H9 (cell line): ENCODE measurements at regions not wholly inside any gene's neighbourhood (a gene's known extent, or its start where the extent isn't known, plus 50 kb on each side); places are given as distances from the start of the nearest gene placed in this dataset.

Source experiments
- DNase-seq: peaks from one replicate; pipeline ENCODE4 v3.0.0-alpha.2; 2017
- H2AFZ ChIP-seq: one replicate; pipeline ENCODE4 v1.6.1; 2013; ENCODE audit warnings: mild to moderate bottlenecking, low read length, control low read depth, moderate library complexity
- H2AK5ac ChIP-seq: 2 replicates; pipeline ENCODE4 v1.6.1; 2013; ENCODE audit warnings: low read length, control low read depth, mixed read lengths; ENCODE audit not compliant: insufficient read length
- H2BK120ac ChIP-seq: one replicate; pipeline ENCODE4 v1.6.1; 2013; ENCODE audit warnings: low read depth, mild to moderate bottlenecking, low read length, control low read depth, inconsistent platforms; ENCODE audit not compliant: poor library complexity, severe bottlenecking
- H2BK12ac ChIP-seq: 2 replicates; pipeline ENCODE4 v1.6.1; 2013; ENCODE audit warnings: low read length, control low read depth, mixed read lengths, low read depth; ENCODE audit not compliant: insufficient read length
- H2BK15ac ChIP-seq: 2 replicates; pipeline ENCODE4 v1.6.1; 2013; ENCODE audit warnings: low read depth, low read length, control low read depth
- H2BK20ac ChIP-seq: one replicate; pipeline ENCODE4 v1.6.1; 2013; ENCODE audit warnings: low read depth, mild to moderate bottlenecking, low read length, control low read depth, inconsistent platforms; ENCODE audit not compliant: poor library complexity, severe bottlenecking
- H2BK5ac ChIP-seq: 2 replicates; pipeline ENCODE4 v1.6.1; 2013; ENCODE audit warnings: low read length, control low read depth, mixed read lengths; ENCODE audit not compliant: insufficient read length
- H3K14ac ChIP-seq: 2 replicates; pipeline ENCODE4 v1.6.1; 2013; ENCODE audit warnings: low read length, control low read depth; ENCODE audit not compliant: insufficient read depth
- H3K18ac ChIP-seq: 2 replicates; pipeline ENCODE4 v1.6.1; 2013; ENCODE audit warnings: low read depth, mild to moderate bottlenecking, mixed read lengths, low read length, control low read depth; ENCODE audit not compliant: insufficient read length
- H3K23ac ChIP-seq: 2 replicates; pipeline ENCODE4 v1.6.1; 2013; ENCODE audit warnings: low read length, control low read depth, mixed read lengths, low read depth; ENCODE audit not compliant: insufficient read length
- H3K23me2 ChIP-seq: 2 replicates; pipeline ENCODE4 v1.6.1; 2013; ENCODE audit warnings: low read depth, mild to moderate bottlenecking, mixed read lengths, low read length, control low read depth; ENCODE audit not compliant: insufficient read length, poor library complexity, severe bottlenecking
- H3K27ac ChIP-seq: 2 replicates; pipeline ENCODE4 v1.5.1; 2013; ENCODE audit warnings: low read length, control low read depth, mixed read lengths, low read depth; ENCODE audit not compliant: insufficient read length
- H3K27me3 ChIP-seq: 2 replicates; pipeline ENCODE4 v1.6.1; 2013; ENCODE audit warnings: low read length, control low read depth, inconsistent platforms; ENCODE audit not compliant: insufficient read depth
- H3K4ac ChIP-seq: 2 replicates; pipeline ENCODE4 v1.6.1; 2013; ENCODE audit warnings: low read depth, mild to moderate bottlenecking, control low read depth, inconsistent platforms, low read length, moderate library complexity
- H3K4me1 ChIP-seq: 2 replicates; pipeline ENCODE4 v1.6.1; 2013; ENCODE audit warnings: low read length, control low read depth, inconsistent platforms; ENCODE audit not compliant: insufficient read depth
- H3K4me2 ChIP-seq: 2 replicates; pipeline ENCODE4 v1.6.1; 2013; ENCODE audit warnings: low read length, control low read depth, mixed read lengths; ENCODE audit not compliant: insufficient read length, insufficient read depth
- H3K56ac ChIP-seq: 2 replicates; pipeline ENCODE4 v1.6.1; 2013; ENCODE audit warnings: low read depth, mild to moderate bottlenecking, mixed read lengths, low read length, control low read depth; ENCODE audit not compliant: insufficient read length
- H3K79me1 ChIP-seq: 2 replicates; pipeline ENCODE4 v1.6.1; 2013; ENCODE audit warnings: low read depth, mild to moderate bottlenecking, moderate library complexity, low read length, control low read depth, inconsistent platforms; ENCODE audit not compliant: insufficient read depth, poor library complexity, severe bottlenecking
- H3K79me2 ChIP-seq: 2 replicates; pipeline ENCODE4 v1.6.1; 2013; ENCODE audit warnings: low read length, control low read depth, inconsistent platforms; ENCODE audit not compliant: insufficient read depth
- H3K9ac ChIP-seq: 2 replicates; pipeline ENCODE4 v1.6.1; 2013; ENCODE audit warnings: low read length, control low read depth, mixed read lengths; ENCODE audit not compliant: insufficient read length; ENCODE audit errors: extremely low read depth
- H3K9me3 ChIP-seq: one replicate; pipeline ENCODE4 v1.6.1; 2013; ENCODE audit warnings: low read depth, low read length, inconsistent platforms; ENCODE audit not compliant: control insufficient read depth
- H3T11ph ChIP-seq: one replicate; pipeline ENCODE4 v1.6.1; 2013; ENCODE audit warnings: mild to moderate bottlenecking, low read length, control low read depth, inconsistent platforms
- H4K20me1 ChIP-seq: one replicate; pipeline ENCODE4 v1.6.1; 2013; ENCODE audit not compliant: control insufficient read depth, insufficient read length, insufficient read depth
- H4K5ac ChIP-seq: 2 replicates; pipeline ENCODE4 v1.6.1; 2013; ENCODE audit warnings: low read depth, mild to moderate bottlenecking, mixed read lengths, low read length, control low read depth; ENCODE audit not compliant: insufficient read length
- H4K8ac ChIP-seq: replicated peaks from 2 replicates; pipeline ENCODE4 v1.6.1; 2013; ENCODE audit warnings: low read length, control low read depth, mixed read lengths, low read depth; ENCODE audit not compliant: insufficient read length
- H4K91ac ChIP-seq: 2 replicates; pipeline ENCODE4 v1.6.1; 2013; ENCODE audit warnings: low read depth, mild to moderate bottlenecking, moderate library complexity, mixed read lengths, low read length, control low read depth; ENCODE audit not compliant: insufficient read length
- H3K27ac Mint-ChIP-seq, 3 experiments: 2 replicates in 2 of 3; 3 replicates in 1 of 3; pipeline ENCODE4 v1.8.0; 2020 to 2021; ENCODE audit warnings: mixed read lengths in 3 of 3, mild to moderate bottlenecking in 1 of 3, moderate library complexity in 1 of 3
- H3K27me3 Mint-ChIP-seq: 2 replicates; pipeline ENCODE4 v1.8.0; 2021; ENCODE audit warnings: low read depth, mild to moderate bottlenecking, moderate library complexity, mixed read lengths
- H3K36me3 Mint-ChIP-seq, 3 experiments: 2 replicates in 2 of 3; 3 replicates in 1 of 3; pipeline ENCODE4 v1.8.0; 2020 to 2021; ENCODE audit warnings: low read depth in 3 of 3, mixed read lengths in 3 of 3; ENCODE audit not compliant: insufficient read depth in 1 of 3
- H3K4me1 Mint-ChIP-seq, 2 experiments: 2 replicates each; pipeline ENCODE4 v1.8.0; 2020; ENCODE audit warnings: mixed read lengths in 2 of 2
- H3K4me3 Mint-ChIP-seq, 2 experiments: 2 replicates in 1 of 2; 3 replicates in 1 of 2; pipeline ENCODE4 v1.8.0; 2020 to 2021; ENCODE audit warnings: mild to moderate bottlenecking in 2 of 2, mixed read lengths in 2 of 2, moderate library complexity in 1 of 2
- H3K9me3 Mint-ChIP-seq, 2 experiments: 2 replicates in 1 of 2; 3 replicates in 1 of 2; pipeline ENCODE4 v1.8.0; 2020; ENCODE audit warnings: mild to moderate bottlenecking in 2 of 2, mixed read lengths in 2 of 2, moderate library complexity in 1 of 2
- TF ChIP-seq, protein P1 (sequence below): fragments of 200-600 bp; sonication (generic); conservative IDR thresholded peaks from 3 replicates; pipeline ENCODE4 v1.8.0; 2021; ENCODE audit warnings: antibody characterized with exemption, mild to moderate bottlenecking

GRCh38 chr14:86641310-86641709 lies 1111.4 kb downstream of the FLRT2 start:
- no peak overlapping the region for H2BK120ac ChIP-seq
- no peak overlapping the region for H2AFZ ChIP-seq
- no peak overlapping the region for H2BK15ac ChIP-seq
- no peak overlapping the region for H3T11ph ChIP-seq
- no peaks in the 10 kb centered on the region for H3K27me3 ChIP-seq
- H3K4me1 Mint-ChIP-seq, result peaks cover 0 to 7% of the 10 kb centered on the region in 2 experiments; a peak in 2 of 4 replicates
- H3K18ac ChIP-seq, result no peak overlapping the region
- H3K9me3 ChIP-seq, result no peaks in the 10 kb centered on the region
- H3K9ac ChIP-seq, result no peak overlapping the region
- no peaks in the 10 kb centered on the region for H4K20me1 ChIP-seq
- H2BK20ac ChIP-seq, result no peak overlapping the region
- TF ChIP-seq, protein P1, sequence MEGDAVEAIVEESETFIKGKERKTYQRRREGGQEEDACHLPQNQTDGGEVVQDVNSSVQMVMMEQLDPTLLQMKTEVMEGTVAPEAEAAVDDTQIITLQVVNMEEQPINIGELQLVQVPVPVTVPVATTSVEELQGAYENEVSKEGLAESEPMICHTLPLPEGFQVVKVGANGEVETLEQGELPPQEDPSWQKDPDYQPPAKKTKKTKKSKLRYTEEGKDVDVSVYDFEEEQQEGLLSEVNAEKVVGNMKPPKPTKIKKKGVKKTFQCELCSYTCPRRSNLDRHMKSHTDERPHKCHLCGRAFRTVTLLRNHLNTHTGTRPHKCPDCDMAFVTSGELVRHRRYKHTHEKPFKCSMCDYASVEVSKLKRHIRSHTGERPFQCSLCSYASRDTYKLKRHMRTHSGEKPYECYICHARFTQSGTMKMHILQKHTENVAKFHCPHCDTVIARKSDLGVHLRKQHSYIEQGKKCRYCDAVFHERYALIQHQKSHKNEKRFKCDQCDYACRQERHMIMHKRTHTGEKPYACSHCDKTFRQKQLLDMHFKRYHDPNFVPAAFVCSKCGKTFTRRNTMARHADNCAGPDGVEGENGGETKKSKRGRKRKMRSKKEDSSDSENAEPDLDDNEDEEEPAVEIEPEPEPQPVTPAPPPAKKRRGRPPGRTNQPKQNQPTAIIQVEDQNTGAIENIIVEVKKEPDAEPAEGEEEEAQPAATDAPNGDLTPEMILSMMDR, result no peak
- H3K9me3 Mint-ChIP-seq, result peaks cover 3% of the 10 kb centered on the region in 2 experiments; a peak in 3 of 5 replicates
- H3K56ac ChIP-seq, result no peak overlapping the region
- no peaks in the 10 kb centered on the region for H3K79me1 ChIP-seq
- no peaks in the 10 kb centered on the region for H3K27me3 Mint-ChIP-seq
- no peak overlapping the region for H4K91ac ChIP-seq
- H3K79me2 ChIP-seq, result no peaks in the 10 kb centered on the region
- H3K23ac ChIP-seq, result no peak overlapping the region
- H3K27ac ChIP-seq, result no peak overlapping the region
- H2AK5ac ChIP-seq, result no peak overlapping the region
- H2BK5ac ChIP-seq, result no peak overlapping the region
- H3K36me3 Mint-ChIP-seq, result peaks cover 0 to 3% (median 1%) of the 10 kb centered on the region in 3 experiments; a peak in 2 of 7 replicates
- no peak overlapping the region for H3K4ac ChIP-seq
- no peak overlapping the region for H4K5ac ChIP-seq
- no peak overlapping the region for H4K8ac ChIP-seq
- H3K4me2 ChIP-seq, result no peak overlapping the region
- H3K4me3 Mint-ChIP-seq, result no peak overlapping the region
- no peak overlapping the region for H2BK12ac ChIP-seq
- H3K14ac ChIP-seq, result no peak overlapping the region
- no peaks in the 10 kb centered on the region for H3K23me2 ChIP-seq
- no peaks in the 10 kb centered on the region for H3K4me1 ChIP-seq
- DNase-seq, result no peak
- H3K27ac Mint-ChIP-seq, result no peak overlapping the region
